GM18498 (cell line): ENCODE measurements at regions not wholly inside any gene's neighbourhood (a gene's known extent, or its start where the extent isn't known, plus 50 kb on each side); places are given as distances from the start of the nearest gene placed in this dataset.
"Not testable (repeated sequence)": the region's sequence is repeated elsewhere in the genome, so short reads cannot be mapped to it uniquely, and the experiment has no call there.

ENCODE experiments used
- ATAC-seq: cut with Tn5 transposase; IDR thresholded peaks from one replicate; pipeline ENCODE4 v1.9.1; 2021; ENCODE audit warnings: mild to moderate bottlenecking, moderate library complexity; ENCODE audit not compliant: unreplicated experiment

DNA sequence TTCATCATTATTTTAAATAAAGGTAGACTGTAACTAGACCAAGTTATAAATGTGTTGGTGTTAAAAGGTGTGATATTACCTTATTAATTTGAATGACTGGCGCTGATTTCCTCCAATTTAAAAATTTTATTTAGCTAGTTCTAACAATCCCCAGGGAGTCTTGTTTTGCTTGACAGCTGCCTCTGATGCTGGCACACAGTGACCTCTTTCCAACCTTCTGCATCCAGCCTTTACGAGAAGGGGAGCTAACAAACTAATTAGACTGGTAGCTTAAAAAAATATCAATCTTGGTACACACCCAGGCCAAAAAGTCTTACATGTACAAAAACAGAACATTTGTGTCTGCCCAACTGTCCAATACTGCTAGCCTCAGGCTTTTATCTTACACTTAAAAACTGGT, 51.8 kb upstream of the ENPEP start:
- no peak for ATAC-seq

DNA sequence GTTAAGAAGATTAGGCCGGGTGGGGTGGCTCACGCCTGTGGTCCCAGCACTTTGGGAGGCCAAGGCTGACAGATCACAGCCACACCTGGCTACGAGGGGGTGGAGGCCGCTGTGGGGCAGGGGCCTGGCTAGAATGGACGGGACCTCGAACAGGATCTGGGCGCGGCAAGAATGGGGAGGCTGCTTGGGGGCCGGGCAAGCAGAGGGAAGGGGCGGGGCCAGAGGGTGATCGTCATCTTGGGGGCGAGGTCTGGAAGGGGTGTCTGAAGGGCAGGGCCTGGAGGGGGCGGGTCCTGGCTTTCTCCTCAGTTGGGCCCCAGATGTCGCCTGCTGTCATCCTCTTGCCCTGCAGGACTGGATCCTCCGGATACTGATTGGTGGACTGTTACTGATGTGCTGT, 57.3 kb upstream of the ENPEP start:
- no peak for ATAC-seq

DNA sequence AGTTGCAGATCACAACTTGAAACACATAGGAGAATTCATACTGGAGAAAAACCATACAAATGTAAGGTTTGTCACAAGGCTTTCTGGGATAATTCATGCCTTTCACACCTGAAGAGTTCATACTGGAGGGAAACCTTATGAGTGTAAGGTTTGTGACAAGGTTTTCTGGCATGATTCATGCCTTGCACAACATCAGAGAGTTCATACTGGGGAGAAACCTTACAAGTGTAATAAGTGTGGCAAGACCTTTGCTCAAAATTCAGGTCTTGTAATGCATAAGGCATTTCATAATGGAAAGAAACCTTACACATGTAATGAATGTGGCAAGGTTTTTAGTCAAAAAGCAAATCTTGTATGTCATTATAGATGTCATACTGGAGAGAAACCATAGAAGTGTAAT, 58.8 kb upstream of the ENPEP start:
- no peak for ATAC-seq

DNA sequence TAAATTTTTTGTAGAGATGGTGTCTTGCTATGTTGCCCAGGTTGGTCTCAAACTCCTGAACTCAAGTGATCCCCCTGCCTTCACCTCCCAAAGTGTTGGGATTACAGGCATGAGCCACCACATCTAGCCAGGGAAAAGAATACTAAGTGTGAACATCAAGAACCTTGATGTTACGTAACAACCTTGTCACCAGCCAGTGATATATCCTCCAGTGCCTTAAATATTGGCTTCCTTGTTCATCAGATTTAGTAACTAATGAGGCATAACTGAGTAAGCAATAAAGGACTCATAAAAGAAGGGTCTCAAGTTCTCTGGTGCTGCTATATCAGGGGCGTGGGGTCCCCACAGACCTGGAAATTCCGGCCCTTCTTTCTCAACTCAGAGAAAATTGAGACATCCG, 60.5 kb upstream of the ENPEP start:
- no peak for ATAC-seq

DNA sequence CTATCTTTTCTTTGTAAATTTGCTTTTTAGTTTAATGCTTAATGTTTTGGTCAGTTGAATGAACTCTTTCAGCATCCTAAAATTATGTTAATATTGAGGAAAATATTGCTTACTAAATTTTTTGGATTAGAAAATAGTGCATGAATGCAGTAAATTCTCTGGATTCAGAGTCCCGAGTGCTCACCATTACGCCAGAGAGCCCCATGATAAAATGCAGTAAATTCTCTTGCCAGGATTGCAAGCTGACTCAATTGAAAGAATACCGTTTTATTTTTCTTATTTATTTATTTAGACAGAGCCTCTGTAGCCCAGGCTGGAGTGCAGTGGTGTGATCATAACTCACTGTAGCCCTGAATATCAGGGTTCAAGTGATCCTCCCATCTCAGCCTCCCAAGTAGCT, 60.9 kb upstream of the ENPEP start:
- ATAC-seq: no peak

DNA sequence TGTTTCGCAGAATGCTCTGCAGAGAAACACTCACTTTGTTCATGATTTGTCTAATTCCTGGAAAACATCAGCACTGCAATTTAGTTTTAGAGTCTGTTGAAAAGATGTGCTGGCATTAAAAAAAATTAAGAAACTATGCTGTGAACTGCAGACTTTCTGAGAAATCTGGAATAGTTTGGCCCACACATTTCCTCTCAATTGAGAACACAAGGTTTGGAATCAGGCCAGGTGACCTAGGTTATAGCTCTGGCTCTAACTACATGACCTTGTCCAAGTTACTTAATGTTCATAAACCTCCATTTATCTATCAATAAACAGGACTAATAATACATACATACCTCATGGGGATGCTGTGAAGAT, 61.4 kb upstream of the ENPEP start:
- ATAC-seq: no peak

DNA sequence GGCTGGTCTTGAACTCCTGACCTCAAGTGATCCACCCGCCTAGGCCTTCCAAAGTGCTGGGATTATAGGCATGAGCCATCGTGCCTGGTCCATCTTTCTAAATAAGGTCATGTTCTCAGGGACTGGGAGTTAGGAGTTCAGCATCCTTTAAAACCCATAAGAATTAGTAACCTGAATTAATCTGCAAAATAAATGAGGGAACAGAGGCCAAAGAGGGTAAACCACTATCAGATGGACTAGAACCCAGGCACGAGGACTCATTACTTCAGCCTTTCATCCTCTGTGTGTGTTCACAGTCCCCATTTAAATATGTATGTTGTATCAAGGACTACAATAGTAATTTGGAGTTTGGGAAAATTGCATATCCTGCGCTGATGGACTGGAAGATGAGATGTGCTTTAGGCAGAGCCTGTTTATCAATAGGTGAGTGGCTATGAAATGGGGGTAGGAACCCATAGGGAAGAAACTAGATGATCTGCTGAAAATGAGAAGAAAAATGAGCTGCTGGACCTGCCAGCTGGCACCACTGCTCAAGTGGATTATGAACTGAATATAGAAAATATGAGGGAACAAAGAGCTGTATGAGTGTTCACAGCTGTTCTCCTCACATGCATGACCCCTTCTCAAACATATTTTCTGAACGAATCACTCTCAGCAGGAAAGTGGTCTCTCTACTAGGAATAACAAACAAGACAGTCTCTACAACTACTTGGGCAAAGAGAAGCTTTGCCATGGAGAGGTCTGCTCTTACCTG, 62.0 kb upstream of the ENPEP start:
- not testable (repeated sequence) for ATAC-seq

DNA sequence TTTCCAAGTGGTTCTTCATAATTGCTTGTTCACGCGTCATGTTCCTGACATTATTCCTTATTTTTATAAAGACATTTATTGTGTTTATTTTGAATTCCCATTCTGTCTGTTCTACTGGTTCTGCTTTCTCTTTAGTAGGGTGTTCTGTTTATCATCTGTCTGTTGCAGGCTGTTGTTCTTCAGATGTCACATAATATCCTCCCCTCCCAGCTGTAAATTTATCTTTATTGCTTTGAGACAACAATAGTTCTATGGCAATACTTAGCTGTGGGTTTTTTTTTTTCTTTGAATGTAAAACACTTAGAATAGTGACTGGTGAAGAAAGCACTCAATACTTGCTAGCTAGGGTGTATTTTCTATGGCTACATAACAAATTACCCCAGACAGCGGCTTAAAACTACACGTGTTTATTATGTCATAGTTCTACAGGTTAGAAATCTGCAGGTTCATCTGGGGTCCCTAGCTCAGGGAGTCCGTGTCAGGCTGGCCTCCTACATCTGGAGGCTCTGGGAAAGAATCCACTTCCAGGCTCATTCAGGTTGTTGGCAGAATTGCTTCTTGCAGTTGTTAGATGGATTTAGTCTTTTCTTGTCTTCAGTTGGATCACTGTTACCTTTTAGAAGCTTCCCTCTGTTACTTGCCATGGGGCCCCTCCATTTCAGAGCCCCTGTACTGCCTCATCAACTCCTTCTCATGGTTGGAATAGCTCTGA, 63.4 kb upstream of the ENPEP start:
- ATAC-seq: no peak

DNA sequence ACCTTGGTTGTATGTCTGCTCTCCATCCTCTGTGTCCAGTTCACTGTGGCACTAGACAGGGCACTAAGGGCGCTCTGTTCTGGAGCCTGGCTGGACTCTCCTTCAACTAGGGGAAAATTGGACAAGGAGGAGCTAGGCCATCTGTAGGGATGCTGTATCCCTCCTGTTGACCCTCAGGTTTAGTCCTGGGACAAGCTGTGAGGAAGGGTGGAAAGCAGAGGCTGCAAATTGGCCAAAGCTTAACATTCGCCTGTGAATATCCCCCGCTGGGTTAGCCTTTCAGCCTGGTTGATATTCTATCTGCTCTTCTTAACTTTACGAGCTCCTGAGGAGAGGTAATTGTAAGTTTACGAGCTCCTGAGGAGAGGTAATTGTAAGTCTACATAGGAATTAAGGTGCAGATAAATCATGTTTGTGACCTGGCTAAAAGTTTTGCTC, 64.4 kb upstream of the ENPEP start:
- no peak for ATAC-seq

DNA sequence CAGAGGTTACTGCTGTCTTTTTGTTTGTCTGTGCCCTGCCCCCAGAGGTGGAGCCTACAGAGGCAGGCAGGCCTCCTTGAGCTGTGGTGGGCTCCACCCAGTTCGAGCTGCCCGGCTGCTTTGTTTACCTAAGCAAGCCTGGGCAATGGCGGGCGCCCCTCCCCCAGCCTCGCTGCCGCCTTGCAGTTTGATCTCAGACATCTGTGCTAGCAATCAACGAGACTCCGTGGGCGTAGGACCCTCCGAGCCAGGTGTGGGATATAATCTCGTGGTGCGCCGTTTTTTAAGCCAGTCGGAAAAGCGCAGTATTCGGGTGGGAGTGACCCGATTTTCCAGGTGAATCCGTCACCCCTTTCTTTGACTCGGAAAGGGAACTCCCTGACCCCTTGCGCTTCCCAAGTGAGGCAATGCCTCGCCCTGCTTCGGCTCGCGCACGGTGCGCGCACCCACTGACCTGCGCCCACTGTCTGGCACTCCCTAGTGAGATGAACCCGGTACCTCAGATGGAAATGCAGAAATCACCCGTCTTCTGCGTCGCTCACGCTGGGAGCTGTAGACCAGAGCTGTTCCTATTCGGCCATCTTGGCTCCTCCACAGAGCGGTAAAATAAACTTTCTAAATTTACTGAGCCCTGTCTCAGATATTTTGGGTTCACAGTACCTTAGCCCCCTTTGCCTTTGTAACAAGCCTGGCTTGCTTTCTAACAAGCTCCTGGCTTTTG, 64.9 kb upstream of the ENPEP start:
- ATAC-seq: not testable (repeated sequence)

DNA sequence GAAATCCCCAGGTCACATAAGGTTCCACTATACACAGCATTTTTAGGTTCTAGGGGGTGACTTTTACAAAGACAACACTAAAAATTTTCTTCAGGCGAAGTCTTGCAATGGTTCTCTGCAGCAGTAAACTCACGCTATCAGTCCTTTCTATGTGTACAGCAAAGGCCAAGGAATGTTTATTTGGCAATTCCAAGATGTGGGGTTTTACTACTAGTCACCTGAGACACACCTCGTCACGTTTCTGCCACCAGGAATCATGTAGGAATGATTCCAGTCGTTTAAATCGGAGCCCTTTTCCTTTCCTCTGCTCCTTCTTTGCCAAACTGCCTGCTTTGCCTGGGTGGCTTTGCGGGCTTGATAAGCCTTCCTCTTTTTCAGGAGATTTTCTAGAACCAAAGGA, 75.9 kb upstream of the ENPEP start:
- ATAC-seq: no peak

DNA sequence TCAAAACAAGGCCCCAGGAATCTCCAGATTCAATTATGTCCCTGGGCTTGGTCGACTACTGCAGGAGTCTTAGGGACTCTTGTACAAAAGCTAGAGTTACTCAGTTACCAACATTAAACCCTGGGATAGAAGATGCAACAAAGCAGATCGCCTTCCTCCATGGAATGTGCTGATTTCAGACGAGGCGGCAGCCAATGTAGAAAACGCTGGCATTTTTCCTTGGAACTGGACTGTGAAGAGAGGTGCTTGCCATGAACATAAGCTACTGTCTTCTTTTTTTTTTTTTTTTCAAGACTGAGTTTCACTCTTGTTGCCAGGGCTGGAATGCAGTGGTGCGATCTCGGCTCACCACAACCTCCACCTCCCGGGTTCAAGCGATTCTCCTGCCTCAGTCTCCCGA, 76.9 kb upstream of the ENPEP start:
- ATAC-seq: not testable (repeated sequence)

DNA sequence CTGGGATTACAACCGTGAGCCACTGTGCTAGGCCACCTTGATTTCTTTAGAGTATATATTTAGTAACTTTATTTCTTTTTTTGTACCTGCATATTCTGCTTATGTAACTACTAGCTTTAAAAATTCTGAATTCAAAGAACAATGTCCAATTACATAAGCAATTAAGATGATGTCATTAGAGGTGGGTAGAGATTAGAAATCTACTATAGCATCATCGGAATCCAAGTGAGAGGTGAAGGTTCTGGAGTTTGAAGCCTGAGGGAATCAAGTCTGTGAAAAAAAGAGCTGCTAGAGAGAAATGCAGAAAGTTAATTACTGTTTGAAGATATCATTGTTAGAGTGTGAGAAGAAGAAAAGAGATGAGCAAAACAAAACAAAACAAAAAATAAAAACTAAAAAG, 79.0 kb upstream of the ENPEP start:
- no peak for ATAC-seq

DNA sequence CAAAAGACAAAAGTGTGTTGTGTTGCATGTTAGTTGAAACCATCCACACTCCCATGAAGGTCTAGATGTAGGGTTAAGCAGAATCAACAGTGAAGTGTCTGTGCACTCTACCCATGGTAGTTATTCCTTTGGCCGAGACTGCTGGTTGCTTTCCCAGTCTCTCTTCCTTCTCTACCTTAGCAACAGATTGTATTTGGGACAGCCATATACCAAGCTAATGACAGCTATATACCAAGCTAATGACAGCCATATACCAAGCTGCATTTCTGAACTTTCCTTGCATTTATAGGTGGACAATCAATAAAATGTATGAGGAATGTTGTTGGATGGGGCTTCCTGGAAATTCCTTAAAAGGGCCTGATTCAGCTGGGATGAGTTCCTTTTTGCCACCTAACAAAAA, 80.5 kb upstream of the ENPEP start:
- no peak for ATAC-seq

DNA sequence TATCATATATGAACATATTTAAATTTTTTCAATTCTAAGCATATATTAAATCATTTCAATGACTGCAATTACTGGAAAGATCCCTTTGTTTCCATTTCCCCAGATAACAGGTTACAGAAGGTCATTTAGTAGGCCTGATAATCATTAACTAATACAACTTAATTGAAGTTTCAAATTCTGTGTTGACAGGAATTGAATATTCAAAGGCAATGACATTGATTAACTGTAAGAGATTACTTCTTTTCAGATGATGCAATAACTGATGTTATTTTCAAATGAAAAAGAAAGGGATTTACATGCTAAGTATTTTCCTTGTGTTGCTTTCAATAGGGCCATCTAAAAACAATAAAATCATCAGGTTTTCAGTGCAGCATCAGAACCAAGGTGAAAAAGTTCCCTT, 81.1 kb upstream of the ENPEP start:
- ATAC-seq: no peak

DNA sequence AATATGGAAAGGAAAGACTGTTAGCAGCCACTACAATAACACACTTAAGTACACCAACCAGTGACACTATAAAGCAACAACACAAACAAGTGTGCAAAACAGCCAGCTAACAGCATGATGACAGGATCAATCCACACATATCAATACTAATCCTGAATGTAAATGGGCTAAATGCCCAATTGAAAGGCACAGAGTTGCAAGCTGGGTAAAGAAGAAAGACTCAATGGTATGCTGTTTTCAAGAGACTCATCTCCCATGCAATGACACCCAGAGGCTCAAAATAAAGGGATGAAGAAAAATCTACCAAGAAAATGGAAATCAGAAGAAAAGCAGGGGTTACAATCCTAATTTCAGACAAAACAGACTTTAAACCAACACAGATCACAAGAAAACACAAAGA, 94.2 kb upstream of the ENPEP start:
- ATAC-seq: no peak

DNA sequence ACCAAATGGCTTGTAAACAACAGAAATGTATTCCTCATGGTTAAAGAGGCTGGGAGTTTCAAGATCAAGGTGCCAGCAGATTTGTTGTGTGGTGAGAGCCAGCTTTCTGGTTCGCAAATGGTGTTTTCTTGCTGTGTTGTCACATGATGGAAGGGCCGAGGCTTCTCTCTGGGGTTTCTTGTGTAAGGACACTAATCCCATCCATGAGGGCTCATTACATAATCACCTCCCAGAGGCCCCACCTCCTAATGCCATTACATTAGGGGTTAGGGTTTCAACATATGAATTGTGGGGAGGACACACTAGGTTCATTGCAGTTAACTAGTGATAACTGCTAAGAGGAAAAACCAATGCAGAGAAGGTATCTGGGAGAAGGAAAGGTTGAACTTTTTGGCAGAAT, 103.5 kb upstream of the ENPEP start:
- no peak for ATAC-seq

DNA sequence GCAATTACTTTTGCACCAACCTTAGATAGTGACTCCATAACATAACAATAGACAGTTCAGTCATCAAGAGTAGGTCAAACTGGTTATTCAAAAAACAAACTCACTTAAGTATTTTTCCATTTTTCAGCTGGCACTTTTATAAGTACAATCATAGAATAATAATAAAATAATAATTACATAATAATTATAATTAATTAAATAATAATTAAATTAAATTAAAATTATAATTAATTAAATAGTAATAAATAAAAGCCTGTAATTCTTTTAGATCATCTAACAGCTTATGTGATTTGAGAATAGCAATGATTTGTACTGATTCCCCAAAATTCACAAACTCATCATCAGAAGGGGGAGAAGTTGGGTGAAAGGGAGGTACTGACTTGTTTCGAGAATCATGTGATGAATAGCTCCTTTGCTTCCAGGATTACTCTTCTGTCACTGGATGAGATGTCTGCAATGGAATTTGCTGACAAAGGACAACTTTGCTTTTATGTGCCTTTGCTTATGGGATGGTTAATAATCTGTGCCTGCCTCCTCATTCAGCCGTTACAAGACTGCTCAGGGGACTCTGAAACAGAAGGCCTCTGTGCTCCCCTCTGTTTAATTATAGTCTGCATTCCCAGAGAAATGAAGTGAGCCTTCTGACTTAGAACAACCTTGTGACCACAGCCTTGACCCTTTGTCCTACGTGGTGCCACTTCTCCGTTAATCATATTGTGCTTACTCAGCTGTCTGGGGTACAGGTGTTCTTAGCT, 104.8 kb upstream of the ENPEP start:
- no peak for ATAC-seq

DNA sequence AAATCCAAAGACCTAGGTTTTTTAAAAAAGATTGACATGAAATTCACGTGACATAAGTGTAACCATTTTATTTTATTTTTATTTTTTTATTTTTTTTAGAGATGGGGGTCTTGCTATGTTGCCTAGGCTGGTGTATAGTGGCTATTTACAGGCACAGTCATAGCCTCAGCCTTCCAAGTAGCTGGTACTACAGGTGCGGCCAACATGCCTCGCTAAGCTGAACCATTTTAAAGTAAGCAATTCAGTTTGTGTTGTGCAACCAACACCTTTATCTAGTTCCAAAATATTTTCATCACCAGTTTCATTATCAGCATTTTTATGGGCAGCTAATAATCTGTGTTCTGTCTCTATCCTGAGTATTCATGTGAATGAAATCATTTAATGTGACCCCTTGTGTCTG, 107.5 kb upstream of the ENPEP start:
- no peak for ATAC-seq

DNA sequence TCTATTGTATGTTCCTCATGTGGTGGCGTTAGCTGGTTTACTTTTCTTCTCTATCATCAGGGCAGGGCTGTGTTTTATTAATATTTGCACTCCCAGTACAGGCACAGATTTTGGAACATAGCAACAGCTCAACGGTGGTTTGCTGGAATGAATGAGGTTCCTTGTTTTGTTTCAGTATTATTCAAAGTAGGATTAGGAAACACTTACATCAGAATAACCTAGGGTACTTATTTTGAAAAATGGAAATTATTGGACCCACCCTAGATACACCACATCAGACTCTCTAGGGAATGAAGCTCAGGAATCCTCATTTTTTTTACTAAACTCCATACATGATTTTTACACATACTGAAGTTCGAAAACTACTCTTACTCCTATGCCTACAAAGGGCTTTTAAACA, 108.8 kb upstream of the ENPEP start:
- ATAC-seq: no peak

DNA sequence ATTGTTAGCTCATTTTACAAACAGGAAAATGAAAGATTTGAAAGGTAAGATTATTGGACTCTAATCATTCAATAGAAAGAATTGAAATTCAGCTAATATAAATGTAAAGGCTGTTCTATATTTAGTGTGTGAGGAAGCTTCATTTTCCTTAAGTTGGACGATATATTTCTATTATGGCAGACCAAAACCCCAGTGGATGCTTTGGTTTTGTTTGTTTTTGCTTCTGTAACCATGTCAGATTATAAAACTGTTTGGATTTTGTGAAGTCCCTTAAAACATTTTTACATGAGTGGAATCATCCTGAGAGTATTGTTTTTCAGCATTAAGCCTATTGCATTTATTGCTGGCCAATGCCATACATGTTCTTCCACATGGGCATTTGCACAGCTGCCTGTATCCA, 110.2 kb upstream of the ENPEP start:
- ATAC-seq: no peak
